H9 (cell line): ENCODE measurements at regions not wholly inside any gene's neighbourhood (a gene's known extent, or its start where the extent isn't known, plus 50 kb on each side); places are given as distances from the start of the nearest gene placed in this dataset.

Source experiments
- DNase-seq: peaks from one replicate; pipeline ENCODE4 v3.0.0-alpha.2; 2017
- H2AFZ ChIP-seq: one replicate; pipeline ENCODE4 v1.6.1; 2013; ENCODE audit warnings: mild to moderate bottlenecking, low read length, control low read depth, moderate library complexity
- H2AK5ac ChIP-seq: 2 replicates; pipeline ENCODE4 v1.6.1; 2013; ENCODE audit warnings: low read length, control low read depth, mixed read lengths; ENCODE audit not compliant: insufficient read length
- H2BK120ac ChIP-seq: one replicate; pipeline ENCODE4 v1.6.1; 2013; ENCODE audit warnings: low read depth, mild to moderate bottlenecking, low read length, control low read depth, inconsistent platforms; ENCODE audit not compliant: poor library complexity, severe bottlenecking
- H2BK12ac ChIP-seq: 2 replicates; pipeline ENCODE4 v1.6.1; 2013; ENCODE audit warnings: low read length, control low read depth, mixed read lengths, low read depth; ENCODE audit not compliant: insufficient read length
- H2BK15ac ChIP-seq: 2 replicates; pipeline ENCODE4 v1.6.1; 2013; ENCODE audit warnings: low read depth, low read length, control low read depth
- H2BK20ac ChIP-seq: one replicate; pipeline ENCODE4 v1.6.1; 2013; ENCODE audit warnings: low read depth, mild to moderate bottlenecking, low read length, control low read depth, inconsistent platforms; ENCODE audit not compliant: poor library complexity, severe bottlenecking
- H2BK5ac ChIP-seq: 2 replicates; pipeline ENCODE4 v1.6.1; 2013; ENCODE audit warnings: low read length, control low read depth, mixed read lengths; ENCODE audit not compliant: insufficient read length
- H3K14ac ChIP-seq: 2 replicates; pipeline ENCODE4 v1.6.1; 2013; ENCODE audit warnings: low read length, control low read depth; ENCODE audit not compliant: insufficient read depth
- H3K18ac ChIP-seq: 2 replicates; pipeline ENCODE4 v1.6.1; 2013; ENCODE audit warnings: low read depth, mild to moderate bottlenecking, mixed read lengths, low read length, control low read depth; ENCODE audit not compliant: insufficient read length
- H3K23ac ChIP-seq: 2 replicates; pipeline ENCODE4 v1.6.1; 2013; ENCODE audit warnings: low read length, control low read depth, mixed read lengths, low read depth; ENCODE audit not compliant: insufficient read length
- H3K23me2 ChIP-seq: 2 replicates; pipeline ENCODE4 v1.6.1; 2013; ENCODE audit warnings: low read depth, mild to moderate bottlenecking, mixed read lengths, low read length, control low read depth; ENCODE audit not compliant: insufficient read length, poor library complexity, severe bottlenecking
- H3K27ac ChIP-seq: 2 replicates; pipeline ENCODE4 v1.5.1; 2013; ENCODE audit warnings: low read length, control low read depth, mixed read lengths, low read depth; ENCODE audit not compliant: insufficient read length
- H3K27me3 ChIP-seq: 2 replicates; pipeline ENCODE4 v1.6.1; 2013; ENCODE audit warnings: low read length, control low read depth, inconsistent platforms; ENCODE audit not compliant: insufficient read depth
- H3K4ac ChIP-seq: 2 replicates; pipeline ENCODE4 v1.6.1; 2013; ENCODE audit warnings: low read depth, mild to moderate bottlenecking, control low read depth, inconsistent platforms, low read length, moderate library complexity
- H3K4me1 ChIP-seq: 2 replicates; pipeline ENCODE4 v1.6.1; 2013; ENCODE audit warnings: low read length, control low read depth, inconsistent platforms; ENCODE audit not compliant: insufficient read depth
- H3K4me2 ChIP-seq: 2 replicates; pipeline ENCODE4 v1.6.1; 2013; ENCODE audit warnings: low read length, control low read depth, mixed read lengths; ENCODE audit not compliant: insufficient read length, insufficient read depth
- H3K56ac ChIP-seq: 2 replicates; pipeline ENCODE4 v1.6.1; 2013; ENCODE audit warnings: low read depth, mild to moderate bottlenecking, mixed read lengths, low read length, control low read depth; ENCODE audit not compliant: insufficient read length
- H3K79me1 ChIP-seq: 2 replicates; pipeline ENCODE4 v1.6.1; 2013; ENCODE audit warnings: low read depth, mild to moderate bottlenecking, moderate library complexity, low read length, control low read depth, inconsistent platforms; ENCODE audit not compliant: insufficient read depth, poor library complexity, severe bottlenecking
- H3K79me2 ChIP-seq: 2 replicates; pipeline ENCODE4 v1.6.1; 2013; ENCODE audit warnings: low read length, control low read depth, inconsistent platforms; ENCODE audit not compliant: insufficient read depth
- H3K9ac ChIP-seq: 2 replicates; pipeline ENCODE4 v1.6.1; 2013; ENCODE audit warnings: low read length, control low read depth, mixed read lengths; ENCODE audit not compliant: insufficient read length; ENCODE audit errors: extremely low read depth
- H3K9me3 ChIP-seq: one replicate; pipeline ENCODE4 v1.6.1; 2013; ENCODE audit warnings: low read depth, low read length, inconsistent platforms; ENCODE audit not compliant: control insufficient read depth
- H3T11ph ChIP-seq: one replicate; pipeline ENCODE4 v1.6.1; 2013; ENCODE audit warnings: mild to moderate bottlenecking, low read length, control low read depth, inconsistent platforms
- H4K20me1 ChIP-seq: one replicate; pipeline ENCODE4 v1.6.1; 2013; ENCODE audit not compliant: control insufficient read depth, insufficient read length, insufficient read depth
- H4K5ac ChIP-seq: 2 replicates; pipeline ENCODE4 v1.6.1; 2013; ENCODE audit warnings: low read depth, mild to moderate bottlenecking, mixed read lengths, low read length, control low read depth; ENCODE audit not compliant: insufficient read length
- H4K8ac ChIP-seq: replicated peaks from 2 replicates; pipeline ENCODE4 v1.6.1; 2013; ENCODE audit warnings: low read length, control low read depth, mixed read lengths, low read depth; ENCODE audit not compliant: insufficient read length
- H4K91ac ChIP-seq: 2 replicates; pipeline ENCODE4 v1.6.1; 2013; ENCODE audit warnings: low read depth, mild to moderate bottlenecking, moderate library complexity, mixed read lengths, low read length, control low read depth; ENCODE audit not compliant: insufficient read length
- H3K27ac Mint-ChIP-seq, 3 experiments: 2 replicates in 2 of 3; 3 replicates in 1 of 3; pipeline ENCODE4 v1.8.0; 2020 to 2021; ENCODE audit warnings: mixed read lengths in 3 of 3, mild to moderate bottlenecking in 1 of 3, moderate library complexity in 1 of 3
- H3K27me3 Mint-ChIP-seq: 2 replicates; pipeline ENCODE4 v1.8.0; 2021; ENCODE audit warnings: low read depth, mild to moderate bottlenecking, moderate library complexity, mixed read lengths
- H3K36me3 Mint-ChIP-seq, 3 experiments: 2 replicates in 2 of 3; 3 replicates in 1 of 3; pipeline ENCODE4 v1.8.0; 2020 to 2021; ENCODE audit warnings: low read depth in 3 of 3, mixed read lengths in 3 of 3; ENCODE audit not compliant: insufficient read depth in 1 of 3
- H3K4me1 Mint-ChIP-seq, 2 experiments: 2 replicates each; pipeline ENCODE4 v1.8.0; 2020; ENCODE audit warnings: mixed read lengths in 2 of 2
- H3K4me3 Mint-ChIP-seq, 2 experiments: 2 replicates in 1 of 2; 3 replicates in 1 of 2; pipeline ENCODE4 v1.8.0; 2020 to 2021; ENCODE audit warnings: mild to moderate bottlenecking in 2 of 2, mixed read lengths in 2 of 2, moderate library complexity in 1 of 2
- H3K9me3 Mint-ChIP-seq, 2 experiments: 2 replicates in 1 of 2; 3 replicates in 1 of 2; pipeline ENCODE4 v1.8.0; 2020; ENCODE audit warnings: mild to moderate bottlenecking in 2 of 2, mixed read lengths in 2 of 2, moderate library complexity in 1 of 2
- WGBS: extraction: QIAGEN DNeasy Blood & Tissue Kit; methylation state at CpG from one replicate; pipeline ENCODE4 v1.1.7; 2013; ENCODE audit warnings: missing lambda C conversion rate, low lambda C conversion rate, mixed read lengths; ENCODE audit not compliant: insufficient read length; ENCODE audit errors: extremely low coverage; 5-methylcytosine and 5-hydroxymethylcytosine counted together
- TF ChIP-seq, protein P1 (sequence below): fragments of 200-600 bp; sonication (generic); conservative IDR thresholded peaks from 3 replicates; pipeline ENCODE4 v1.8.0; 2021; ENCODE audit warnings: antibody characterized with exemption, mild to moderate bottlenecking

DNA sequence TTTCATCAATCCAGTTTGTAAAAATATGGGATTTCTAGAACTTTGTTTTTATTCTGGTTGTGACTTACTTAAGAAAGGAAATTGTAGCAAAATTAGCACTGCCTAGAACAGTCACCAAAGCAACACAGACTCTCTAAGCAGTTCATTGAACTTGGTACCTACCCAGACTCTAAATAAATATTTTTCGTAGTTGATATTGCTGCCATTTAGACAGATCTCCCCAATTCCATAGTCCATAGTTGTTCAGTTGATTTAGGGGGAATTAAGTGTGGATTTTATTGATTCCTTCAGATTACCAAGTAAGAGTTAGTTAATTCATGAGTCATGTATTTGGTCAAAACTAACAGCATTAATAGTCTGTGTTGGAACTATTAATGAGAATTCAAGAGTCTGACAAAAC is 822.5 kb downstream of the DHX35 start:
- H3K4me1 Mint-ChIP-seq: peaks cover 0 to 5% of the 10 kb centered on the region in 2 experiments; a peak in 1 of 4 replicates
- Histone ChIP-seq H3K79me2 (no peaks in the 10 kb centered on the region), H3K23me2 (no peaks in the 10 kb centered on the region), H3T11ph (no peak overlapping the region), H2BK5ac (no peak overlapping the region), H2BK15ac (no peak overlapping the region), H3K27me3 (no peaks in the 10 kb centered on the region; the same call in 1 of the 2 replicates), H4K91ac (no peak overlapping the region), H4K5ac (no peak overlapping the region), H3K79me1 (no peaks in the 10 kb centered on the region), H2BK12ac (no peak overlapping the region), H3K4me2 (no peak overlapping the region), H2BK20ac (no peak overlapping the region), H3K27ac (no peak overlapping the region), H4K20me1 (no peaks in the 10 kb centered on the region), H3K9me3 (peaks cover 4% of the 10 kb centered on the region), H4K8ac (no peak overlapping the region), H3K18ac (no peak overlapping the region), H3K23ac (no peak overlapping the region), H3K4ac (no peak overlapping the region), H3K14ac (no peak overlapping the region), H2AK5ac (no peak overlapping the region), H3K4me1 (no peaks in the 10 kb centered on the region), H2AFZ (no peak overlapping the region), H3K56ac (no peak overlapping the region), H2BK120ac (no peak overlapping the region), H3K9ac (no peak overlapping the region)
- H3K9me3 Mint-ChIP-seq: peaks cover 5 to 8% of the 10 kb centered on the region in 2 experiments; a peak in 3 of 5 replicates
- no peak overlapping the region for H3K4me3 Mint-ChIP-seq
- peaks cover 2 to 6% (median 3%) of the 10 kb centered on the region in 3 experiments; a peak in 4 of 7 replicates for H3K36me3 Mint-ChIP-seq
- no peak overlapping the region for H3K27ac Mint-ChIP-seq
- DNase-seq: no peak
- no CpG with 5 or more reads among the region's 1 CpG for WGBS
- TF ChIP-seq, protein P1, sequence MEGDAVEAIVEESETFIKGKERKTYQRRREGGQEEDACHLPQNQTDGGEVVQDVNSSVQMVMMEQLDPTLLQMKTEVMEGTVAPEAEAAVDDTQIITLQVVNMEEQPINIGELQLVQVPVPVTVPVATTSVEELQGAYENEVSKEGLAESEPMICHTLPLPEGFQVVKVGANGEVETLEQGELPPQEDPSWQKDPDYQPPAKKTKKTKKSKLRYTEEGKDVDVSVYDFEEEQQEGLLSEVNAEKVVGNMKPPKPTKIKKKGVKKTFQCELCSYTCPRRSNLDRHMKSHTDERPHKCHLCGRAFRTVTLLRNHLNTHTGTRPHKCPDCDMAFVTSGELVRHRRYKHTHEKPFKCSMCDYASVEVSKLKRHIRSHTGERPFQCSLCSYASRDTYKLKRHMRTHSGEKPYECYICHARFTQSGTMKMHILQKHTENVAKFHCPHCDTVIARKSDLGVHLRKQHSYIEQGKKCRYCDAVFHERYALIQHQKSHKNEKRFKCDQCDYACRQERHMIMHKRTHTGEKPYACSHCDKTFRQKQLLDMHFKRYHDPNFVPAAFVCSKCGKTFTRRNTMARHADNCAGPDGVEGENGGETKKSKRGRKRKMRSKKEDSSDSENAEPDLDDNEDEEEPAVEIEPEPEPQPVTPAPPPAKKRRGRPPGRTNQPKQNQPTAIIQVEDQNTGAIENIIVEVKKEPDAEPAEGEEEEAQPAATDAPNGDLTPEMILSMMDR: no peak
- H3K27me3 Mint-ChIP-seq: no peaks in the 10 kb centered on the region; the same call in 1 of the 2 replicates
